IMR-90 (cell line): ENCODE measurements at regions not wholly inside any gene's neighbourhood (a gene's known extent, or its start where the extent isn't known, plus 50 kb on each side); places are given as distances from the start of the nearest gene placed in this dataset.

Experiments
- ATAC-seq: fragments of 200-7000 bp; cut with Tn5 transposase; 2 replicates; pipeline ENCODE4 v1.9.1; 2020; ENCODE audit warnings: low read depth, mild to moderate bottlenecking, moderate library complexity
- BruUV-seq: library from RNA; stranded (reverse); fragments of 400-500 nt; replicated peaks from 2 replicates; lab custom pipeline; 2021; lab: Mats Ljungman, UMichigan
- CTCF ChIA-PET: fragments of 300-600 bp; formaldehyde crosslinking; extraction: SDS; loops from one replicate; lab custom pipeline; 2021; ENCODE audit warnings: antibody characterized with exemption; lab: Yijun Ruan, JAX
- POLR2A ChIA-PET: fragments of 300-600 bp; sonication (Branson Sonifier 250); formaldehyde crosslinking; loops from one replicate; lab custom pipeline; 2022; ENCODE audit warnings: antibody characterized with exemption; ENCODE audit not compliant: unreplicated experiment; lab: Charles Lee
- DNase-seq: peaks from one replicate; pipeline ENCODE4 v3.0.0; 2013
- H2AFZ ChIP-seq: replicated peaks from 2 replicates; pipeline ENCODE3; 2013; ENCODE audit warnings: low read length, mild to moderate bottlenecking; ENCODE audit not compliant: poor library complexity
- H2AK5ac ChIP-seq: 2 replicates; pipeline ENCODE4 v1.6.1; 2013; ENCODE audit warnings: low read depth, low read length, inconsistent platforms
- H2AK9ac ChIP-seq: replicated peaks from 2 replicates; pipeline ENCODE3; 2013; ENCODE audit warnings: mild to moderate bottlenecking, low read depth, low read length, moderate library complexity; ENCODE audit not compliant: poor library complexity
- H2BK120ac ChIP-seq: 2 replicates; pipeline ENCODE4 v1.6.1; 2013; ENCODE audit warnings: low read depth, low read length, inconsistent platforms
- H2BK15ac ChIP-seq: 3 replicates; pipeline ENCODE4 v1.6.1; 2013; ENCODE audit warnings: low read depth, low read length, inconsistent platforms
- H2BK20ac ChIP-seq: 2 replicates; pipeline ENCODE4 v1.6.1; 2013; ENCODE audit warnings: low read depth, mild to moderate bottlenecking, inconsistent platforms, low read length, moderate library complexity
- H2BK5ac ChIP-seq: 2 replicates; pipeline ENCODE4 v1.6.1; 2013; ENCODE audit warnings: mild to moderate bottlenecking, low read depth, low read length, inconsistent platforms; ENCODE audit not compliant: poor library complexity, severe bottlenecking
- H3K14ac ChIP-seq: replicated peaks from 2 replicates; pipeline ENCODE4 v1.6.1; 2013; ENCODE audit warnings: low read depth, low read length, inconsistent platforms
- H3K18ac ChIP-seq: 2 replicates; pipeline ENCODE4 v1.6.1; 2013; ENCODE audit warnings: low read depth, low read length, control low read depth
- H3K23ac ChIP-seq: 2 replicates; pipeline ENCODE4 v1.6.1; 2013; ENCODE audit warnings: low read depth, low read length, inconsistent platforms
- H3K27ac ChIP-seq: 2 replicates; pipeline ENCODE4 v1.5.1; 2013; ENCODE audit warnings: mild to moderate bottlenecking, control low read depth, low read length; ENCODE audit not compliant: insufficient read depth
- H3K27me3 ChIP-seq: 2 replicates; pipeline ENCODE4 v1.6.1; 2013; ENCODE audit warnings: low read length; ENCODE audit not compliant: control insufficient read depth, insufficient read depth
- H3K36me3 ChIP-seq: 2 replicates; pipeline ENCODE4 v1.6.1; 2013; ENCODE audit warnings: low read length, mixed read lengths; ENCODE audit not compliant: control insufficient read depth, insufficient read depth
- H3K4ac ChIP-seq: 2 replicates; pipeline ENCODE4 v1.6.1; 2013; ENCODE audit warnings: low read depth, low read length, inconsistent platforms
- H3K4me1 ChIP-seq: 2 replicates; pipeline ENCODE4 v1.6.1; 2013; ENCODE audit warnings: low read length, mixed read lengths; ENCODE audit not compliant: control insufficient read depth, insufficient read depth
- H3K4me2 ChIP-seq: 2 replicates; pipeline ENCODE4 v1.6.1; 2013; ENCODE audit warnings: low read depth, mild to moderate bottlenecking, control low read depth, low read length, moderate library complexity
- H3K4me3 ChIP-seq: 2 replicates; pipeline ENCODE4 v1.5.1; 2013; ENCODE audit warnings: low read depth, mild to moderate bottlenecking, control low read depth, low read length, moderate library complexity; ENCODE audit not compliant: insufficient read depth
- H3K56ac ChIP-seq: 2 replicates; pipeline ENCODE4 v1.6.1; 2013; ENCODE audit warnings: low read length, inconsistent platforms; ENCODE audit not compliant: insufficient read depth; ENCODE audit errors: extremely low read depth
- H3K79me1 ChIP-seq, 2 experiments: 2 replicates each; pipeline ENCODE4 v1.6.1; 2013; ENCODE audit warnings: low read length in 2 of 2, inconsistent platforms in 1 of 2, low read depth in 1 of 2
- H3K9ac ChIP-seq: 2 replicates; pipeline ENCODE4 v1.6.1; 2013; ENCODE audit warnings: low read depth, low read length, control low read depth
- H3K9me1 ChIP-seq: 2 replicates; pipeline ENCODE4 v1.6.1; 2013; ENCODE audit warnings: low read length, inconsistent platforms; ENCODE audit not compliant: insufficient read depth
- H3K9me3 ChIP-seq: 2 replicates; pipeline ENCODE4 v1.6.1; 2013; ENCODE audit warnings: low read length; ENCODE audit not compliant: control insufficient read depth, insufficient read depth
- H4K20me1 ChIP-seq: 2 replicates; pipeline ENCODE4 v1.6.1; 2013; ENCODE audit warnings: low read length, inconsistent platforms; ENCODE audit not compliant: insufficient read depth
- H4K5ac ChIP-seq: 2 replicates; pipeline ENCODE4 v1.6.1; 2013; ENCODE audit warnings: mild to moderate bottlenecking, low read depth, low read length, control low read depth
- H4K8ac ChIP-seq, 2 experiments: 2 replicates each; pipeline ENCODE4 v1.6.1; 2013; ENCODE audit warnings: low read depth in 2 of 2, low read length in 2 of 2, control low read depth in 1 of 2, inconsistent platforms in 1 of 2
- H4K91ac ChIP-seq: 2 replicates; pipeline ENCODE4 v1.6.1; 2013; ENCODE audit warnings: low read depth, low read length, inconsistent platforms; ENCODE audit not compliant: insufficient read depth
- BHLHE40 ChIP-seq: fragments of 150-350 bp; IDR thresholded peaks from 2 replicates; pipeline ENCODE4 v1.6.1; 2016; ENCODE audit warnings: mild to moderate bottlenecking, low read depth, low read length
- MAFK ChIP-seq: IDR thresholded peaks from 2 replicates; pipeline ENCODE4 v1.6.1; 2012; ENCODE audit warnings: low read depth, low read length, improper control_type of control experiment
- SMC3 ChIP-seq: fragments of 150-350 bp; IDR thresholded peaks from 2 replicates; pipeline ENCODE4 v1.6.1; 2016; ENCODE audit warnings: low read depth, mild to moderate bottlenecking, antibody characterized with exemption, low read length, moderate library complexity
- WGBS, 2 experiments: methylation state at CpG; one replicate each; pipeline versions ENCODE4 v1.1.5 to v1.1.7; 2013; ENCODE audit warnings: missing lambda C conversion rate in 2 of 2; ENCODE audit not compliant: insufficient read length in 1 of 2; ENCODE audit errors: extremely low coverage in 2 of 2; 5-methylcytosine and 5-hydroxymethylcytosine counted together
- dilution Hi-C: fragments of 300-500 bp; cut with HindIII; formaldehyde crosslinking; loops from one replicate; pipeline ENCODE4 v1.14.3; 2018; ENCODE audit warnings: low sequenced_read_pairs; ENCODE audit not compliant: unreplicated experiment
- in situ Hi-C: fragments of 300-500 bp; cut with MboI; formaldehyde crosslinking; loops from 3 replicates; pipeline ENCODE4 v1.14.3; 2019; ENCODE audit warnings: low sequenced_read_pairs, inconsistent platforms, mixed read lengths
- intact Hi-C: fragments of 100-400 bp; cut with micrococcal nuclease; formaldehyde crosslinking; loops from 2 replicates; pipeline ENCODE4 v1.10.0; 2022
- TF ChIP-seq, protein P1 (sequence below): conservative IDR thresholded peaks from 2 replicates; pipeline ENCODE4 v1.5.1; 2012; ENCODE audit warnings: mild to moderate bottlenecking, low read depth, low read length, improper control_type of control experiment

DNA sequence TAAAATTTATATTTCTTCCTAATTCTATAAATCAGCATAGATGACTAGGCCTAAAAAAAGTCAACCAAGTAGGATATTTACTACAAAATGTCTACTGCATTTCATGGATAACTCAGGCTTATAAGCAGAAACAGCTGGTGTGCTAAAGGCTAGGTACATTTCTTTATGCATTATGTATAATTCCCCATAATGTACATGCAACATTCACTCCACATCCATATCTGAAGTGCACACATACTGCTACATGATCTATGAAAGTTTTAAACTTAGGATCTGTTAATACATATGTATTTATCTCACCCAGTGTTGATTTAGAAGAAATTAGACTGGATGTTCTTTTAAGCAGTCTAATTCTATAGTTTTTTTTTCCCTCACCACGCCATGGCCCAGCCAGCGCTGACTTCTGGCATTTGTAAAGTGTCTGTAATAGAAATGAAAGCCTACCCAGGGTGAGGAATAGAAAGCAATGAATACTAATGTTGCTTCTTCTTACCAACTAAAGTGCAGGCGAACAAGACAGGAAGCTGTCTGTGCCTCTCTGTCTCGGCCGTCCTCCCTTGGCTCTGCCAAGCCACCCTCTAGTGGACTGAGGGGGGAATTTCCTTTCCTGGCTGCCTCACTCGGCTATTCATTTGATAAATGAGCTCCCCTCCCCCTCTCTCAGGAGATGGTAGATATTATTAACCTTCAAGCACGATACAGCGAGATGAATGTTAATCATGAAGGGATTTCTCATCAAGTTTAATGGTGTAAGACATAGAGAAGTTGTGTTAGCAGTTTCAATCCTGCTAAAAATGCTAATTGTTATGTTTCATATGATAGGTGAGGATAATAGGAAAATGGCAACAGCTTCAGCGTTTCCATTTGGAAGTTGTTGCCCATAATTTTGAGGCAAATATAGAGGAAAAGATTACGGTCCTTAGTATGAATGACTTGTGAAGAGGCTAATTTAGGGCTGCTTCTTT, 384.5 kb downstream of the MTX2 start:
- CTCF ChIA-PET = interaction anchor here (0.6 to 1.9 kb wide), 10 partner anchors 10 to 543 kb away, joined by 3 to 11 read pairs (median 3); no protein-coding TSS in a partner anchor
- Histone ChIP-seq H4K91ac (no peak overlapping the region), H2AFZ (no peak overlapping the region), H3K14ac (no peak overlapping the region), H3K27me3 (no peaks in the 10 kb centered on the region; the same call in 1 of the 2 replicates), H3K27ac (no peak overlapping the region), H3K18ac (no peak overlapping the region), H2BK120ac (no peak overlapping the region), H2BK5ac (no peak overlapping the region), H2AK9ac (no peak overlapping the region), H3K36me3 (no peaks in the 10 kb centered on the region), H2BK20ac (no peak overlapping the region), H4K20me1 (no peaks in the 10 kb centered on the region), H4K8ac (no peak overlapping the region), H2AK5ac (no peak overlapping the region), H3K79me1 (no peaks in the 10 kb centered on the region), H2BK15ac (no peak overlapping the region), H3K23ac (no peak overlapping the region), H3K9me3 (no peaks in the 10 kb centered on the region), H3K4me3 (no peak overlapping the region), H3K56ac (no peak overlapping the region), H3K9me1 (no peaks in the 10 kb centered on the region), H4K5ac (no peak overlapping the region), H3K4me1 (no peaks in the 10 kb centered on the region), H3K4ac (no peak overlapping the region), H3K9ac (no peak overlapping the region), H3K4me2 (no peak overlapping the region)
- no TSS peak for BruUV-seq
- dilution Hi-C loops (no loop called here), in situ Hi-C loops (no loop called here), intact Hi-C loops (loop anchor here (5.0 to 10.0 kb wide), 2 partner anchors 494 to 1101 kb away; no protein-coding TSS in a partner anchor)
- POLR2A ChIA-PET = no interaction called here
- TF ChIP-seq MAFK (no peak), BHLHE40 (no peak), SMC3 (peak; percentile 28; the same call in 1 of the 2 replicates)
- TF ChIP-seq, protein P1, sequence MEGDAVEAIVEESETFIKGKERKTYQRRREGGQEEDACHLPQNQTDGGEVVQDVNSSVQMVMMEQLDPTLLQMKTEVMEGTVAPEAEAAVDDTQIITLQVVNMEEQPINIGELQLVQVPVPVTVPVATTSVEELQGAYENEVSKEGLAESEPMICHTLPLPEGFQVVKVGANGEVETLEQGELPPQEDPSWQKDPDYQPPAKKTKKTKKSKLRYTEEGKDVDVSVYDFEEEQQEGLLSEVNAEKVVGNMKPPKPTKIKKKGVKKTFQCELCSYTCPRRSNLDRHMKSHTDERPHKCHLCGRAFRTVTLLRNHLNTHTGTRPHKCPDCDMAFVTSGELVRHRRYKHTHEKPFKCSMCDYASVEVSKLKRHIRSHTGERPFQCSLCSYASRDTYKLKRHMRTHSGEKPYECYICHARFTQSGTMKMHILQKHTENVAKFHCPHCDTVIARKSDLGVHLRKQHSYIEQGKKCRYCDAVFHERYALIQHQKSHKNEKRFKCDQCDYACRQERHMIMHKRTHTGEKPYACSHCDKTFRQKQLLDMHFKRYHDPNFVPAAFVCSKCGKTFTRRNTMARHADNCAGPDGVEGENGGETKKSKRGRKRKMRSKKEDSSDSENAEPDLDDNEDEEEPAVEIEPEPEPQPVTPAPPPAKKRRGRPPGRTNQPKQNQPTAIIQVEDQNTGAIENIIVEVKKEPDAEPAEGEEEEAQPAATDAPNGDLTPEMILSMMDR = peak; percentile 59
- peak; percentile 86 for ATAC-seq
- WGBS, 2 experiments = 100% methylated on average over 1 of the region's 10 CpGs; no CpG with 5 or more reads in 1 of the 2 experiments
- peak; percentile 55 for DNase-seq
